ENCODE measurements at regions not wholly inside any gene's neighbourhood (a gene's known extent, or its start where the extent isn't known, plus 50 kb on each side); places are given as distances from the start of the nearest gene placed in this dataset.
"Not testable (repeated sequence)": the region's sequence is repeated elsewhere in the genome, so short reads cannot be mapped to it uniquely, and the experiment has no call there.

DNA sequence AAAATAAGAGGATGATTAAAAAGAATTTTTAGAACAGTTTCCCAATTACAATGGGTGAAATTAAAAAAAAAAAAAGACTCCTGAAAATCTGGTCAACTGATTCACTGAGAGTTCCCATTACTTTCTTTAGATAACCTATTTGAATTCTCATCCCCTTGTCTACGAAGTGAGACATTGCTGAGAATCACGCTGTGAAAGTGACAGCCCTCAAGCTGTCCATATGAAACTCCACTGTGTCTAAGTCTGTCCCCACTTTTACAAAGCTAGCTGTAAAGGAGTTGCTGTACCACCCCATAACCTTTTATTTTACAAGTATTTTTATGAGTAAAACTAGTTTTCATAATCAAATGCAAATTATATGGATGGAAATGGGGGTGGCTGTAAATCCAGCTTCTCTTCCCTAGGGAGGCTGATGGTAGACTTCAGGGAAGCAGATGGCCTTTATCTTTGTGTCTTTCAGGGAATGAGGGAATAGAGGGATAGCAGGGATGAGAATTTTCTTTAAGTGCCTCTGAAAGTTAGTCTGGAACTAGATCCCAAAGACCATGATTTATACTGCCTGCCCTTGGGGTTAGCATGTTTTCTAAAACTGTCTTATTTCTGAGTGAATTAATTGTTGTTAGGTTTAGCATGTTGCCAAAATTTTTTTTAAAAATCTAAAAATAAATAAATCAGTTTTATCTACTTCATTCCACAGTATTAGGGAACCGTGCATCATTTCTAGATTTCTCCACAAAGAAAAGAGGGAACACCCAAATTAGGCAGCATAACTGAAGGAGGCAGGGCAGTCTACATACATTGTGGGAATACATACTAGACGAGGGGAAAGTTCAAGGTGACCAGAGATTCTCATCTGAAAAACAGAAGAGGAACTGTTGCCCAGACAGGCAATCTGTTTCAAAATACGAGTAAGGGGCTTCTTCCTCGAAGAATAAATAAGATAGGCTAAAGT lies 1219.1 kb downstream of the UQCRFS1 start:
- no peak for DNase-seq (ENCODE audit: low spot score)
- Mint-ChIP-seq H3K4me1 (ENCODE audit: low read depth) (no peaks in the 10 kb centered on the region), H3K27ac (no peak overlapping the region), H3K4me3 (ENCODE audit: low read depth) (no peak overlapping the region), H3K36me3 (ENCODE audit: low read depth) (no peaks in the 10 kb centered on the region), H3K27me3 (ENCODE audit: low read depth) (no peaks in the 10 kb centered on the region), H3K9me3 (peaks cover 3% of the 10 kb centered on the region)
- intact Hi-C loops (cut with micrococcal nuclease) = no loop called here

DNA sequence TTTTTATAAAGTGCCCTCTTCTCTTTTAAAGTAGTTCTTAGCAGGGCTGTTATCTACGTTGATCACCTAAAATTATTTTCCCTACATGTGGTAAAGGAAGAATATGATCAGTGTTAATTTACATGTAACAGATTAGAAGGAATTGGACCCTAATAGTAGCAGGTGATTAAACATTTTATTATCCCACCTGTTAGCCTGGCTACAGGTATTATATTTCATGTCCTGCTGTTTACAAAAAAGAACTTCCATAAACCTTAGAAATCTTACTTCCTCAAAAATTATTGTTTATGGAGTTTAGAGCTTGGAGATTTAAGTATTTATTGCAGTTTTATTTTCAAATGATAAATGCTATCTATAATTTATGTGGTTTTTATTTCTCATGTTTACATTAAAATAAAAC lies 1226.7 kb downstream of the UQCRFS1 start:
- intact Hi-C loops (cut with micrococcal nuclease) = no loop called here
- DNase-seq (ENCODE audit: low spot score) = no peak
- no peaks in the 10 kb centered on the region for H3K27me3 Mint-ChIP-seq (ENCODE audit: low read depth)
- H3K4me1 Mint-ChIP-seq (ENCODE audit: low read depth) = no peaks in the 10 kb centered on the region
- H3K27ac Mint-ChIP-seq = no peak overlapping the region
- no peaks in the 10 kb centered on the region for H3K9me3 Mint-ChIP-seq
- no peaks in the 10 kb centered on the region for H3K36me3 Mint-ChIP-seq (ENCODE audit: low read depth)
- H3K4me3 Mint-ChIP-seq (ENCODE audit: low read depth) = no peak overlapping the region

- no peak overlapping the region for H3K4me3 Mint-ChIP-seq (ENCODE audit: low read depth)
- intact Hi-C loops (cut with micrococcal nuclease) = no loop called here
- no peak for DNase-seq (ENCODE audit: low spot score)
- H3K36me3 Mint-ChIP-seq (ENCODE audit: low read depth) = no peaks in the 10 kb centered on the region
- no peaks in the 10 kb centered on the region for H3K9me3 Mint-ChIP-seq
- no peaks in the 10 kb centered on the region for H3K4me1 Mint-ChIP-seq (ENCODE audit: low read depth)
- H3K27ac Mint-ChIP-seq = no peak overlapping the region
- H3K27me3 Mint-ChIP-seq (ENCODE audit: low read depth) = no peaks in the 10 kb centered on the region
These were observed 1237.4 kb downstream of the UQCRFS1 start for GRCh38 chr19:27975419-27976005.

DNA sequence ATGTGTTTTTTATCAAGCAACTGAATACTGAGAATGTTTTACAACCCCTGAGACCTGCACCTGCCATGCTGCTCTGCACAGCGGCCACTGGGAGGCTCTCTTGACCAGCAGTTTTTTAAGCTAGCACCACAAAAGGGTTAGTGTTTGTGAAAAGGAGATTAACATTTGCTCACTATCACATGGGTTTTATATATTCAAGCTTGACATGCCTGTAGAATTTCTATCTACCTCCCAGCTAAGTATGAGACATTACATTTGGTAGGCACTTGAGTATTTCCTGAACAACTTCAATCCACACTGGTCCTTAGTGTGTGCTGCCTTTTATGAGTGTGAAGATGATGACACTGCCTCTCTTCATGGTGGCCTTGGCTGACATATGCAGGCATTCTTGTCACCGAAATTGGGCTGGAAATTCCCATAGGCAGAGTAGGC lies 1238.9 kb downstream of the UQCRFS1 start:
- no peak for DNase-seq (ENCODE audit: low spot score)
- Mint-ChIP-seq H3K9me3 (no peaks in the 10 kb centered on the region), H3K27me3 (ENCODE audit: low read depth) (no peaks in the 10 kb centered on the region), H3K4me3 (ENCODE audit: low read depth) (no peak overlapping the region), H3K4me1 (ENCODE audit: low read depth) (no peaks in the 10 kb centered on the region), H3K27ac (no peak overlapping the region), H3K36me3 (ENCODE audit: low read depth) (no peaks in the 10 kb centered on the region)
- intact Hi-C loops (cut with micrococcal nuclease) = no loop called here

- Mint-ChIP-seq H3K4me1 (ENCODE audit: low read depth) (no peaks in the 10 kb centered on the region), H3K36me3 (ENCODE audit: low read depth) (no peaks in the 10 kb centered on the region), H3K27ac (no peak overlapping the region), H3K9me3 (no peaks in the 10 kb centered on the region), H3K27me3 (ENCODE audit: low read depth) (no peaks in the 10 kb centered on the region), H3K4me3 (ENCODE audit: low read depth) (no peak overlapping the region)
- no peak for DNase-seq (ENCODE audit: low spot score)
- intact Hi-C loops (cut with micrococcal nuclease) = no loop called here
These were observed 1240.5 kb downstream of the UQCRFS1 start for GRCh38 chr19:27972291-27973040.

- no peaks in the 10 kb centered on the region for H3K36me3 Mint-ChIP-seq (ENCODE audit: low read depth)
- H3K9me3 Mint-ChIP-seq = no peaks in the 10 kb centered on the region
- no peak overlapping the region for H3K27ac Mint-ChIP-seq
- no peaks in the 10 kb centered on the region for H3K27me3 Mint-ChIP-seq (ENCODE audit: low read depth)
- intact Hi-C loops (cut with micrococcal nuclease) = no loop called here
- DNase-seq (ENCODE audit: low spot score) = no peak
- H3K4me3 Mint-ChIP-seq (ENCODE audit: low read depth) = no peak overlapping the region
- H3K4me1 Mint-ChIP-seq (ENCODE audit: low read depth) = no peaks in the 10 kb centered on the region
These were observed 1241.1 kb downstream of the UQCRFS1 start for GRCh38 chr19:27971869-27972268.

GRCh38 chr19:27971071-27971470 lies 1241.9 kb downstream of the UQCRFS1 start:
- H3K36me3 Mint-ChIP-seq (ENCODE audit: low read depth) = no peaks in the 10 kb centered on the region
- H3K27me3 Mint-ChIP-seq (ENCODE audit: low read depth) = no peaks in the 10 kb centered on the region
- DNase-seq (ENCODE audit: low spot score) = no peak
- H3K27ac Mint-ChIP-seq = no peak overlapping the region
- H3K9me3 Mint-ChIP-seq = no peaks in the 10 kb centered on the region
- intact Hi-C loops (cut with micrococcal nuclease) = no loop called here
- no peak overlapping the region for H3K4me3 Mint-ChIP-seq (ENCODE audit: low read depth)
- H3K4me1 Mint-ChIP-seq (ENCODE audit: low read depth) = no peaks in the 10 kb centered on the region

DNA sequence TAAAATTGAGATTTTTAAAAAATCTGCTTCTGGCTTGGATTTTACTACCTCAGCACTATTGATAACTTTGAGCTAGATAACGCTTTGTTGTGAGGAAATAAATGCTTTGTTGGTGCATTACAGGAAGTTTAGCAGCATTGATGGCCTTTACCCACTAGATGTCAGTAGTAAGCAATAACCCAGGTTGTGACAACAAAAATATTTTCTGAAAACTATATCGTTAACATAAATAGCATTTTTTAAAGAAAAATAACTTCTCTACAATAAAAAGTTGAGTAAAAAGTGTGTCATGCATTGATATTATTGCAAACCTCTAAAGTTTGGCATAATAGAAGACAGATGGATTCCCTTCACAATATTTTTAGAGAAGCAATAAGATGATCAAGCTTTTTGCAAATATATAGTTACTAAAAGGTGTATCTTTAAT lies 1246.5 kb downstream of the UQCRFS1 start:
- Mint-ChIP-seq H3K4me1 (ENCODE audit: low read depth) (no peaks in the 10 kb centered on the region), H3K36me3 (ENCODE audit: low read depth) (no peaks in the 10 kb centered on the region), H3K27me3 (ENCODE audit: low read depth) (no peaks in the 10 kb centered on the region), H3K4me3 (ENCODE audit: low read depth) (no peak overlapping the region), H3K27ac (no peak overlapping the region), H3K9me3 (no peaks in the 10 kb centered on the region)
- intact Hi-C loops (cut with micrococcal nuclease) = no loop called here
- no peak for DNase-seq (ENCODE audit: low spot score)

- H3K27me3 Mint-ChIP-seq (ENCODE audit: low read depth) = no peaks in the 10 kb centered on the region
- no peaks in the 10 kb centered on the region for H3K36me3 Mint-ChIP-seq (ENCODE audit: low read depth)
- no peaks in the 10 kb centered on the region for H3K4me1 Mint-ChIP-seq (ENCODE audit: low read depth)
- H3K4me3 Mint-ChIP-seq (ENCODE audit: low read depth) = no peak overlapping the region
- DNase-seq (ENCODE audit: low spot score) = no peak
- H3K9me3 Mint-ChIP-seq = no peaks in the 10 kb centered on the region
- no peak overlapping the region for H3K27ac Mint-ChIP-seq
- intact Hi-C loops (cut with micrococcal nuclease) = no loop called here
These were observed 1248.8 kb downstream of the UQCRFS1 start for GRCh38 chr19:27964185-27964584.

DNA sequence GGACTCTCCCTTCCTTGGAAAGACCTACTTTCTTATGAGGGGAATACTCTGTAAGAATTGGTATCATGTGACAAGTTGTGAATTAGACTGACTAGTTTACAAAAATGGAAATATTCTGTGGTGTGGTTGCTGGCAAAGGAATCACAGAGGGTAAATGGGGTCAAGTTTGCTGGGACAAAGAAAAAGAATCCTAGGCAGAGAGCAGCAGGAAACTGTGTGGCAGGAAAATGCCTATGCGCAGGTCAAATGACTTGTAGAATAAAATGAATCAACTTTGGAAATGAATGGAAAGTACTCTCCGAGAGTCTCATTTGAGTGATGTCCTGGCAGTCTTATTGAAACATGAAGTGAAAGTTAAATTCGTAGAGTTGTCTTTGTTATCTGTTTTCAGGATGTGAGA lies 1250.7 kb downstream of the UQCRFS1 start:
- no peaks in the 10 kb centered on the region for H3K36me3 Mint-ChIP-seq (ENCODE audit: low read depth)
- H3K27ac Mint-ChIP-seq = no peak overlapping the region
- H3K9me3 Mint-ChIP-seq = no peaks in the 10 kb centered on the region
- DNase-seq (ENCODE audit: low spot score) = no peak
- no peaks in the 10 kb centered on the region for H3K27me3 Mint-ChIP-seq (ENCODE audit: low read depth)
- intact Hi-C loops (cut with micrococcal nuclease) = no loop called here
- H3K4me1 Mint-ChIP-seq (ENCODE audit: low read depth) = no peaks in the 10 kb centered on the region
- no peak overlapping the region for H3K4me3 Mint-ChIP-seq (ENCODE audit: low read depth)

DNA sequence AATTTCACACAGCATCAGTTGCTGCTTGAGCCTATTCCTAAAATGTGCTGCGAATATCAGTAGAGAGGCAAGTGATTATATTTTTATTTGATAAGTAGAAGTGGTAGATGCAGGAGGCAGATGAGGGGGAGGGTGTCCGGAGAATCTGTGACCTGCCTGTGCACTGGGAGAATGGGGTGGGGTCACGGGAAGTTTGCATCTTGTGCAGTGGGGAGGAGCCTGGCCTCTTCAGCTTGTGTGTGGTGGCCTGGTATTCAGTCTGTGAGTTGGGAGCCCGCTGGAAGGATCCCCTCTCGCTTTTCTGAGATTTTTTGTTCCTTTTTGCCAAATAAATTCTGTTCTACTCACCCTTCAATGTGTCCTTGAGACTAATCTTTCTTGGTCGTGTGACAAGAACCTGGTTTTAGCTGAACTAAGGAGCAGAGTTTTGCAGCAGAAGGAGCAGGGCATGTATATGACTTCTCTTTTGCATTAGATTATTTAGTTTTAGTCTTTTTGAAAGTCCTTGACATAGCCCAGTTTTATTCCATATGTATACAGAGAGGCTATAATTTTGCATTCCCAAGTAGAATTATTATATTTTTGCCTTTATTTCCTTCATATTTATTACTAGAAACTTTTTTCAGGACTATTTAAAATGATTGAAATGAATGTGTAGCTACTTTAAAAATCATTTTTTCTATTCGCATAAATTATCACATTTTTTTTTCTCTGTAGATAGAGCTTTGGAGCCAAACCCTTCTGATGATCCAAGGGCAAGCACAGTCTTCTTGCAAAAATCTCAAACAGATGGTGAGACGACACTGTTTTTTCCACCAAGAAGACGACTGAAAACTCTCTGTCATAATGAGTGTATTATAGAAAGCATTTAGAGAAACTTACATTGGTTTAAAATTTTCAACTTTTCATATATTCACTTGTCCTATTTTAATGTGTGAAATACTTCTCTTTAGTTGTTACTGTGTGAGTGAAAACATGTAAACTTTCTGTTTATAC lies 1257.2 kb downstream of the UQCRFS1 start:
- H3K9me3 Mint-ChIP-seq = no peaks in the 10 kb centered on the region
- DNase-seq (ENCODE audit: low spot score) = no peak
- no peak overlapping the region for H3K4me3 Mint-ChIP-seq (ENCODE audit: low read depth)
- H3K4me1 Mint-ChIP-seq (ENCODE audit: low read depth) = no peaks in the 10 kb centered on the region
- no peaks in the 10 kb centered on the region for H3K36me3 Mint-ChIP-seq (ENCODE audit: low read depth)
- no peak overlapping the region for H3K27ac Mint-ChIP-seq
- intact Hi-C loops (cut with micrococcal nuclease) = no loop called here
- H3K27me3 Mint-ChIP-seq (ENCODE audit: low read depth) = no peaks in the 10 kb centered on the region

- H3K36me3 Mint-ChIP-seq (ENCODE audit: low read depth); DNase-seq (ENCODE audit: low spot score); H3K4me1 Mint-ChIP-seq (ENCODE audit: low read depth); H3K27me3 Mint-ChIP-seq (ENCODE audit: low read depth); H3K4me3 Mint-ChIP-seq (ENCODE audit: low read depth); intact Hi-C loops (cut with micrococcal nuclease); H3K27ac Mint-ChIP-seq: not testable (repeated sequence)
- H3K9me3 Mint-ChIP-seq = peaks cover 20% of the 10 kb centered on the region
These were observed 1270.3 kb downstream of the UQCRFS1 start for GRCh38 chr19:27942607-27943006.
